ENCODE measurements at regions not wholly inside any gene's neighbourhood (a gene's known extent, or its start where the extent isn't known, plus 50 kb on each side); places are given as distances from the start of the nearest gene placed in this dataset.

DNA sequence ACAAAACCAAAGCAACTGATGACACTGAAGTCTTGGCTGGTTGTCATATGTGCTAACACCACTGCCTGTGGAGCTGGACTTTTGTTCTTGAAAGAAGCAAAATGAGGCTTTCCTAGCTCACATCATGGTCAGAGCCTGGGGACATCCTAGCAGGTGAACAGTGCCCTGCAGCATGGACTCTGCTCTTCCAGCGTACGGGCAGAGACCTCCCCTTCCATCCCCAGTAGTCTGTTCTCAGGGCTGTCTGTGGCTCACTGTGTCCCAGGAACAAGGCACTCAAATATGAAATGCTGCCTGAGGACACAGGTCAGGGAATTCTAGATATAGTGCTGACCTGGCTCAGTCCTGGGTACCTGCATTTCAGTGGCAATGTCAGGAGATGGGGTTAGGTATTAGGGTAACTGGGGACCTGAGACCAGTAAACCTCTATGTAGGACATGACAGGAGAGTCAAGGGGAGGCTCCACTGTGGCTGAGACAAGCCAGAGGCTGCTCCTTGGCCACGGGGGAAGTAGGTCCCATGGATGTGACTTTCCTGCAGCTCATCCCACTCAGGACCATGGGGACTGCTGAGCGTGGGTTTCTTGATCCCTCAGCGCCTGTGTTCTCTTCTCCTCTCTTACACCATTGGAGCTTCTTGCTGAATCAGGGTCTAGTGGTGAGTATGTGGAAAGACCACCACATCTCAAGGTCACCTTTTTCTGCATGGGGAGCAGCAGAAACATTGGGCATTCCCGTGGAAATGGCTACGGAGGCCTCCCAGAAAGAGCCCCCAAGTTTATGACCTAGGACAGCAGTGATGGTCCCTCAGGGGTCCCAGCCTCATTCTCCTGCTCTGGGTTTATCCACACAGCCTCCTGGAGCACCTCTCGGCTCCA lies 80.1 kb downstream of the ZNF280B start:
- Histone ChIP-seq H3K9me3 (no peaks in the 10 kb centered on the region), H3K4me3 (no peak overlapping the region), H3K4me1 (no peaks in the 10 kb centered on the region), H3K27ac (peak overlapping the region in 1 of 4 donors; percentile 28), H3K27me3 (no peaks in the 10 kb centered on the region), H3K36me3 (no peaks in the 10 kb centered on the region)
- TF ChIP-seq POLR2A (IDR thresholded peaks at IDR 0.05): no peak
- TF ChIP-seq EP300 (IDR thresholded peaks at IDR 0.05): no peak
- TF ChIP-seq, protein P1, sequence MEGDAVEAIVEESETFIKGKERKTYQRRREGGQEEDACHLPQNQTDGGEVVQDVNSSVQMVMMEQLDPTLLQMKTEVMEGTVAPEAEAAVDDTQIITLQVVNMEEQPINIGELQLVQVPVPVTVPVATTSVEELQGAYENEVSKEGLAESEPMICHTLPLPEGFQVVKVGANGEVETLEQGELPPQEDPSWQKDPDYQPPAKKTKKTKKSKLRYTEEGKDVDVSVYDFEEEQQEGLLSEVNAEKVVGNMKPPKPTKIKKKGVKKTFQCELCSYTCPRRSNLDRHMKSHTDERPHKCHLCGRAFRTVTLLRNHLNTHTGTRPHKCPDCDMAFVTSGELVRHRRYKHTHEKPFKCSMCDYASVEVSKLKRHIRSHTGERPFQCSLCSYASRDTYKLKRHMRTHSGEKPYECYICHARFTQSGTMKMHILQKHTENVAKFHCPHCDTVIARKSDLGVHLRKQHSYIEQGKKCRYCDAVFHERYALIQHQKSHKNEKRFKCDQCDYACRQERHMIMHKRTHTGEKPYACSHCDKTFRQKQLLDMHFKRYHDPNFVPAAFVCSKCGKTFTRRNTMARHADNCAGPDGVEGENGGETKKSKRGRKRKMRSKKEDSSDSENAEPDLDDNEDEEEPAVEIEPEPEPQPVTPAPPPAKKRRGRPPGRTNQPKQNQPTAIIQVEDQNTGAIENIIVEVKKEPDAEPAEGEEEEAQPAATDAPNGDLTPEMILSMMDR (IDR thresholded peaks at IDR 0.05): no peak
- TF ChIP-seq POLR2AphosphoS5 (IDR thresholded peaks at IDR 0.05): no peak
- ATAC-seq (ENCODE audit: low FRiP score in 2 of 2) (no peak), DNase-seq (no peak)
- 75 to 79% methylated on average over 8 of the region's 8 CpGs for WGBS, 2 donors

DNA sequence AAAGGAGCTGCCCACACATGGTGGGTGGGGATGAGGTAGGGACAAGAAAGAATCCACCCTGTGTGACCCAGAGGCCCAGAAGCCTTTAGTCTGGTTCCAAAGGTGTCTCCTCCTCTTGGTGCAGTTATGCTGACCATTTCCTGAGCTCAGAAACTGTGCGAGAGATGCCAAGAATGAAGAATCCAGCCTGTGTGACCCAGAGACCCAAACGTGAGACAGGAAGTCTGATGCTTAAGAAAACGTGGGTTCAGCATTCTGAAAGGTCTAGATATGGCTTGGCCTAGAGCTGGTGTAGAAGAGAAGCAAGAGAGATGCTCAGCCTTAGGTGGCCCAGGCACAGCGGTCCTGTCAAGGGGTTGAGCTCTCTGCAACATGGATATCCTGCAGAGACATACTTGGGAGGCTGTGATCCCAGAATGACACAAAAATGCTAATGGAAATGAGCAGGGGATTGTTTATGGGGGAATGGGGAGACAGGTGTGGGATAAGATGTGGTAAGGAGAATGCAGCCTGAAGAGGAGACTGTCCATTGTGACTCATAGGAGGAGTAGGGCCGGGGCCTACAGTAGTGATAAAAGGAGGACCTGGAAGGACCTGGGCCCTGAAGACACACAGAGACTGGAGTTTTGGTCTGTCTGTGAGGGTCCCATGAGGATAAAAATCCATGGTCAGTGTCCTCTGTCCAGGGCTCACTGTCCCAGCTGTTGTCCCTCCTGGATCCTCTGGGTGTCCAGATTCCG lies 79.0 kb downstream of the ZNF280B start:
- no peak for ATAC-seq (ENCODE audit: low FRiP score in 2 of 2)
- no peak for TF ChIP-seq POLR2A (IDR thresholded peaks at IDR 0.05)
- TF ChIP-seq POLR2AphosphoS5 (IDR thresholded peaks at IDR 0.05): no peak
- TF ChIP-seq EP300 (IDR thresholded peaks at IDR 0.05): no peak
- TF ChIP-seq, protein P1 (IDR thresholded peaks at IDR 0.05): no peak
- 49 to 51% methylated on average over 5 to 6 of the region's 6 CpGs for WGBS, 2 donors
- Histone ChIP-seq H3K36me3 (no peaks in the 10 kb centered on the region), H3K27ac (peak overlapping the region in 1 of 4 donors; percentile 28), H3K4me1 (no peaks in the 10 kb centered on the region), H3K27me3 (no peaks in the 10 kb centered on the region), H3K9me3 (no peaks in the 10 kb centered on the region), H3K4me3 (no peak overlapping the region)
- DNase-seq: no peak

DNA sequence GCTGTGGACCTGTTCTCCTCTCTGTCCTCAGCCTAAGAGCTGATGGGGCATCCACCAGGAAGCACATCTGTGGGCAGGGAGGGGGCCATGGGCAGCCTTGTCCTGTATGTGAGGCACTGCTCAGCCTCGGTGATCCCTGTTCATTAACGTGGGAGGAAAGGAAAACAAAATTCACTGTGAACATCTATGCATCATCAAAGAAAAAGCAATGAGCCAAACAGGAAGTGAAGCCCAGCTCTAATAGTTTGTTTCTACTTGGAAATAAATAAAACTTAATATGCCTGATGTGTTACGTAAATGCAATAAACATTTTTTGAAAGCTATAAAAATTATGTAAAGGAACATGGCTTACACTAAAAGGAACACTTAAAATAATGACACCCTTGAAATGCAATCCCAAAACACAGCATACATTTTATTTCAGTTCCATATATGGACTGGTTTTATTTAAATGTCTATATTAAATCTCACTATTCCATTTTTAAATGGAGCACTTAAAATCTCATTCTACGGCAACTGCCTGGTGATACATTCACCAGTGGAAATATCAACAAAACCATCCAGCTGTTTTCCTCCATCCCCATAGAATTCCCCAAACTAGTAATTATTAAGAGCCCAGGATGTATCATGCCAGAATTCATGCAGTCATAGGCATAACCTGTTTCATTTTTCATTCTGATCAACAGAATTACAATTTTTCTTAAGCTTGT lies 78.3 kb downstream of the ZNF280B start:
- no peak overlapping the region for H3K27ac ChIP-seq
- no peak for DNase-seq
- no peaks in the 10 kb centered on the region for H3K4me1 ChIP-seq
- WGBS, 2 donors: 61 to 62% methylated on average over 4 of the region's 4 CpGs
- no peaks in the 10 kb centered on the region for H3K27me3 ChIP-seq
- no peak overlapping the region for H3K4me3 ChIP-seq
- no peak for ATAC-seq (ENCODE audit: low FRiP score in 2 of 2)
- TF ChIP-seq, protein P1 (IDR thresholded peaks at IDR 0.05): no peak
- TF ChIP-seq POLR2A (IDR thresholded peaks at IDR 0.05) (no peak), POLR2AphosphoS5 (IDR thresholded peaks at IDR 0.05) (no peak), EP300 (IDR thresholded peaks at IDR 0.05) (no peak)
- H3K9me3 ChIP-seq: no peaks in the 10 kb centered on the region
- no peaks in the 10 kb centered on the region for H3K36me3 ChIP-seq

DNA sequence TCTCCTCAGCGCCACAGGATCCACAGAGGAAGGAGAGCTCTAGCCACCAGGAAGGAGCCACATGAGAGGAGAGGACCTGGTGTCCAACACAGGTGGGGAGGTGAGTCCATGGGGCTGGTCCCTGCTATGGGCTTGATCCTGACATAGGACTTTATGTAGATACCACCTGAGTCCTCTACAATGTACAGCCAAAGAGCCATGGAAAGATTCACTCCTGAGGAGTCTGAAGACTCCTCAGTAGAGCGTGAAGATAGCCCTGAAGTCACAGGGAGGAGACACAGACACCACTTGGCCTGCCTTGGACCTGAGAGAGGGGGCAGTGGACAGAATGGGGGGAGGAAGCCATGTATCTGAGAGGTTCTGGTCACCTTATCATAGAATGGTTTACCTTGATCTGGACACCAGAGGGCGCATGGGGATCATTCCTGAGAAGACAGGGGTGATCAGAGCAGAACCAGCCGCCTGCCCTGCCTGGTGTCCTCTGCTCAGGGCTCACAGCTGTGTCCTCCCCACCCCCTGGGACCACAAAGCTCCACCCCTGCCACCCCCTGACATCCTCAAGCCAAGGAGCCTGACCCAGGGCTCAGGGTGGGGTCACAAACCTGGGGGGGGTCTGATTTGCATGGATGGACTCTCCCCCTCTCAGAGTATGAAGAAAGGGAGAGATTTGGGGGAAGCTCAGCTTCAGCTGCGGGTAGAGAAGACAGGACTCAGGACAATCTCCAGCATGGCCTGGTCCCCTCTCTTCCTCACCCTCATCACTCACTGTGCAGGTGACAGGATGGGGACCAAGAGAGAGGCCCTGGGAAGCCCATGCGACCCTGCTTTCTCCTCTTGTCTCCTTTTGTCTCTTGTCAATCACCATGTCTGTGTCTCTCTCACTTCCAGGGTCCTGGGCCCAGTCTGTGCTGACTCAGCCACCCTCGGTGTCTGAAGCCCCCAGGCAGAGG lies 77.0 kb downstream of the ZNF280B start:
- TF ChIP-seq POLR2AphosphoS5 (IDR thresholded peaks at IDR 0.05) (no peak), EP300 (IDR thresholded peaks at IDR 0.05) (no peak)
- TF ChIP-seq, protein P1 (IDR thresholded peaks at IDR 0.05): peak in 5 of 6 experiments; percentile 37 to 51 (median 42)
- H3K27me3 ChIP-seq: no peaks in the 10 kb centered on the region
- H3K36me3 ChIP-seq: no peaks in the 10 kb centered on the region
- 47 to 63% methylated on average over 5 to 7 of the region's 7 CpGs for WGBS, 2 donors
- H3K9me3 ChIP-seq: no peaks in the 10 kb centered on the region
- no peak overlapping the region for H3K4me3 ChIP-seq
- DNase-seq: peak; percentile 24 to 45
- H3K4me1 ChIP-seq: no peaks in the 10 kb centered on the region
- H3K27ac ChIP-seq: no peak overlapping the region
- peak; percentile 73 to 75 for ATAC-seq (ENCODE audit: low FRiP score in 2 of 2)

Measured in upper lobe of left lung (tissue), 6 donors.